ENCODE measurements at regions not wholly inside any gene's neighbourhood (a gene's known extent, or its start where the extent isn't known, plus 50 kb on each side); places are given as distances from the start of the nearest gene placed in this dataset.
"Not testable (repeated sequence)": the region's sequence is repeated elsewhere in the genome, so short reads cannot be mapped to it uniquely, and the experiment has no call there.

DNA sequence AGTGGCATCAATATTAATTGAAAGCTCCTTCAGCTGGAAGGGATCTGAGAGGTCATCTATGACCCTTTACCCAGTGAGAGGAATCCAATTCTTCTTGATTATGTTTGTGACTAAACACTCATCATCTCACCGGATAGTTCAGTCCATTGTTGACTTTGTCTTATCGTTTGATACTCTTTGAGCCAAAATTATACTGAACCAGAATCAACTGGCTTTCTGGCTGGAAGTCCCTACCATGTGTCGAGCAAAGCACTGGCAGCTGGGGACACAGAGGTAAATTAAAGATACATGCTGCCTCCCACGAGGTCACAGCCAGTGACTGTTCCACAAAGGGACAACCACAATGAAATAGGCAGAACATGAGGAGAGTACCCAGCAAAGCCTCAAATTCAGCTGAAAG is 91.4 kb upstream of the FHL2 start:
- Histone ChIP-seq H3K27me3 (ENCODE audit: insufficient read depth, low read length) (no peaks in the 10 kb centered on the region), H3K9me3 (ENCODE audit: low read length) (no peaks in the 10 kb centered on the region), H3K4me3 (ENCODE audit: low read length) (no peak overlapping the region), H3K36me3 (ENCODE audit: insufficient read depth, low read length) (no peaks in the 10 kb centered on the region), H2AFZ (ENCODE audit: low read depth, low read length) (no peak overlapping the region), H3K4me1 (ENCODE audit: insufficient read depth, low read length) (peaks cover 3% of the 10 kb centered on the region)

DNA sequence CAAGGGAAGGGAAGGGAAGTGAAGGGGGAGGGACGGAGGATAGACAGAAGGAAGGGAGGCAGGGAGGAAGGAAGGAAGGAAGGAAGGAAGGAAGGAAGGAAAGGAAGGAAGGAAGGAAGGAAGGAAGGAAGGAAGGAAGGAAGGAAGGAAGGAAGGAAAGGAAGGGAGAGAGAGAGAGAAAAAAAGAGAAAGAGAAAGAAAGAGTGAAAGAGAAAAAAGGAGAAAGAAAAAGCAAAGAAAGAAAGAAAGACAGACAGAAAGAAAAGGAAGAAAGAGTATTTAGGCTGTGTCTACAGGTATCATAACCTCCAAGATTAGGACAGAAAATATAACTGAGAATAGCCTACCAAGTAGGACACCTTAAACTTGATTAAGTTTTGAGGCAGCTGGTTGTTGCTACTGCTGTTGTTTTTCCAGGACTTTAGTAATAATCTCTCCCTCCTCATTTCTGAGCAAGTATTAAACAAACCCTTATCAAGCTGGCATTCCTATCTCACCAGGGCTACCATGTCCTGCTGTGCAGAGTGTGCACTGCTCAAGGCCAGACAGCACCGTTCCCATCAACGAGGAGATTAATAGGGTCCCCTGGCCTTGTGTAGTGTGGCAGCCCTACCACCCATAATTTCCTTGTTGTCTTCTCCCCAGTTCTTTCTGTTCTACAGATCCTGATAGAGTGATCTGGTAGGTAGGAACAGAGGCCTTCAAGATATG is 90.5 kb upstream of the FHL2 start:
- Histone ChIP-seq H3K9me3 (ENCODE audit: low read length) (no peaks in the 10 kb centered on the region), H3K27me3 (ENCODE audit: insufficient read depth, low read length) (no peaks in the 10 kb centered on the region), H3K36me3 (ENCODE audit: insufficient read depth, low read length) (no peaks in the 10 kb centered on the region), H3K4me3 (ENCODE audit: low read length) (no peak overlapping the region), H2AFZ (ENCODE audit: low read depth, low read length) (no peak overlapping the region), H3K4me1 (ENCODE audit: insufficient read depth, low read length) (peaks cover 3% of the 10 kb centered on the region)

DNA sequence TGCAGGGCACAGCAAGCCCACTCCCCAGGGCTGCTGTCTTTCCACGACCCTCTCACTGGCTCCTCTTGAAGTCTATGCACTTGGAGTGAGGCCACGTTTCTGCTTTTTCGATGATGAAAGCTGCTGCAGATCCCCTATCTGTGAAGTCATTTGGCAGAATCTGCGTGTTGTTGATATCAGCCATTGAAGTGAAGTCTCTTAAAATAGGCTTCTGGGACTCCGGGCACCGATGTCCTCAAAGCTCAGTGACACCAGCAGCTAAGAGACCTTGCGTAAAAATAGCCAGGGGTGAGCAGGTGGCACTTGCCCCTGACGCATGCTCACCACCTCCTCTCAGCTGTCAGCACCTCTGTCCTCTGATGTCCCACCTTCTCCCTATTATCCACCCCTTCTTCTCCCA is 89.4 kb upstream of the FHL2 start:
- H3K4me3 ChIP-seq (ENCODE audit: low read length): no peak overlapping the region
- H3K27me3 ChIP-seq (ENCODE audit: insufficient read depth, low read length): no peaks in the 10 kb centered on the region
- H3K36me3 ChIP-seq (ENCODE audit: insufficient read depth, low read length): no peaks in the 10 kb centered on the region
- no peak overlapping the region for H2AFZ ChIP-seq (ENCODE audit: low read depth, low read length)
- no peaks in the 10 kb centered on the region for H3K9me3 ChIP-seq (ENCODE audit: low read length)
- peaks cover 3% of the 10 kb centered on the region for H3K4me1 ChIP-seq (ENCODE audit: insufficient read depth, low read length)

DNA sequence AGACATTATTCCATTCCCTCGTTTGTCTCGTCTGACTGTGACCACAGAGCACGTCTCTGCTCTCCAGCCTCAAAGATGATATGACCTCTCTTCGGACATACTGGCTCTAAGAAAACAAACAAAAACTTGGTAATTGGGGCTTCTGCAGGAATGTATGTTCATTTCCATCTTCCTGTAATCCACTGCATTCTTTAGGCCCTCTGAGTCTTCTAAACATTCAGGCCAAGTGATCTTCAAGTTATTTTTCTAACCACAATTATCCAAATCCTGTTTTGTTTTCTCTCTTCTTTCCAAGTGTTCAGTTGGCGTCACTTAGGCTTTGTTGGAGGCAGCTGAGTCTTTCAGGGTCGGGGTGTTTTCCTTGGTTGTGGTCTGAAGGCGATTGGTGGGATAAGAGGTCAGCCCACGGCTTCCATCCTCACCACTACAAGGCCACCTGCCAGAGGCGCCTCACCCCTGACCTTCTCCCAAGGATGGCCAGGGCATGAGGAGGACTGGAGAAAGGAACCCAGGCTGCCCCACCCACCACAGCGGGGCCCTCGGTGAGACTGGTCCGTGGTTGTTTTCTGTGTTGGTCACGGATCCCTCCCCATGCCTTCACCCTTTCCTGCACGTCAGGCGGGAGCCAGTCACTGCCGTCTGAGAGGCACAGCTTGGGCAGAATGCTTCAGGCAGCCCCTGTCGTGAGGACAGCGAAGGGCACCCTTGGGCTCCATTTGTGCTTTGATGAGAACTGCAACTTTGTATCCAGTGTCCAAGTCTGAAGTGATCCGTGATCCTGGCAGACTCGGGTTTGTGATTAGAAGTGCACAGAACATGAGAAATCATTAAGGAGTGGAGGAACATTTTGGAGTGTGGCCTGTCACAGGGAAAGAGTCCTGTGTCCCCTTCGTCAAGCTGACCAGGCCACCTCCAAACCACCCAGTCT is 88.6 kb upstream of the FHL2 start:
- no peak overlapping the region for H2AFZ ChIP-seq (ENCODE audit: low read depth, low read length)

DNA sequence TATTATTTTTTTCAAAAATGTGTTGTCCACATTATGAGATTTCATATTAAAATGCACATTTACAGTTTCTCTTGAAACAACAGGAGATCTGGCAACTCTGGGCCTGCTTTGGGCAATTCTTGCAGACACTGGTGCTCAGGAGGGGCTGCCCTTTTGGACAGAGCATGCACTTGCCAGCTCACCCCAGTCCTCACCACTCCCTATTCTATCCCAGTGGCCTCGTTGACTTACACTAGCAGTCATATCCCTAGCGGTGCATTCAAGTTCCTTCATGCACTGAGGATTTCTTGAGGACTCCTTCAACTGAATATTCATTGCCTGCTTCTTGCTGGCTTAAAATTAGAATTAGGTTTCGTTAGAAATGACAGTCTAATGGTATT is 87.9 kb upstream of the FHL2 start:
- no peak overlapping the region for H2AFZ ChIP-seq (ENCODE audit: low read depth, low read length)
- peaks cover 3% of the 10 kb centered on the region for H3K4me1 ChIP-seq (ENCODE audit: insufficient read depth, low read length)
- no peaks in the 10 kb centered on the region for H3K27me3 ChIP-seq (ENCODE audit: insufficient read depth, low read length)
- H3K36me3 ChIP-seq (ENCODE audit: insufficient read depth, low read length): no peaks in the 10 kb centered on the region
- H3K4me3 ChIP-seq (ENCODE audit: low read length): no peak overlapping the region
- H3K9me3 ChIP-seq (ENCODE audit: low read length): no peaks in the 10 kb centered on the region

More for the DNA sequence above, 88.6 kb upstream of the FHL2 start:
- no peak overlapping the region for H3K4me3 ChIP-seq (ENCODE audit: low read length)
- H3K9me3 ChIP-seq (ENCODE audit: low read length): no peaks in the 10 kb centered on the region
- no peaks in the 10 kb centered on the region for H3K27me3 ChIP-seq (ENCODE audit: insufficient read depth, low read length)
- peaks cover 3% of the 10 kb centered on the region for H3K4me1 ChIP-seq (ENCODE audit: insufficient read depth, low read length)
- H3K36me3 ChIP-seq (ENCODE audit: insufficient read depth, low read length): no peaks in the 10 kb centered on the region

DNA sequence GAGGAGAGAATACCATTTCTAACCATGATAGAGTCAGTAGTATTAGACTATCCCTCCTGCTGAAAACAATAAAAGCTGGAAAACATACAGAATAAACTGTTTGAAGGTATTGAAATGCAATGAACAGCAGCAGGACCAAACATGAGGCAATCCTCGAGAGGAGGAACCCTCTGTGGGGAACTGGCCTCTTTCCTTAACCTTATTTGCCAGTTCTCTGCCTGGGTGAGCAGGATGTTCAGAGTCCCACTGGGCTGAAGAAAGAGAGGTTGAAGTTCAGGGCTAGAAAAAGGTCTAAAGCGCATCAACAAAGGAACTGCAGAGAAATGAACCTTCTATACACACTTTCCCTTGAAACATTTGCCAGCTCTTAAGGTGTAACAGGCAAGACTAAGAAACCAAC is 79.8 kb upstream of the FHL2 start:
- Histone ChIP-seq H3K9me3 (ENCODE audit: low read length) (no peaks in the 10 kb centered on the region), H3K36me3 (ENCODE audit: insufficient read depth, low read length) (no peaks in the 10 kb centered on the region), H3K4me1 (ENCODE audit: insufficient read depth, low read length) (peaks cover 22% of the 10 kb centered on the region), H3K27me3 (ENCODE audit: insufficient read depth, low read length) (no peaks in the 10 kb centered on the region), H2AFZ (ENCODE audit: low read depth, low read length) (no peak overlapping the region), H3K4me3 (ENCODE audit: low read length) (no peak overlapping the region)

DNA sequence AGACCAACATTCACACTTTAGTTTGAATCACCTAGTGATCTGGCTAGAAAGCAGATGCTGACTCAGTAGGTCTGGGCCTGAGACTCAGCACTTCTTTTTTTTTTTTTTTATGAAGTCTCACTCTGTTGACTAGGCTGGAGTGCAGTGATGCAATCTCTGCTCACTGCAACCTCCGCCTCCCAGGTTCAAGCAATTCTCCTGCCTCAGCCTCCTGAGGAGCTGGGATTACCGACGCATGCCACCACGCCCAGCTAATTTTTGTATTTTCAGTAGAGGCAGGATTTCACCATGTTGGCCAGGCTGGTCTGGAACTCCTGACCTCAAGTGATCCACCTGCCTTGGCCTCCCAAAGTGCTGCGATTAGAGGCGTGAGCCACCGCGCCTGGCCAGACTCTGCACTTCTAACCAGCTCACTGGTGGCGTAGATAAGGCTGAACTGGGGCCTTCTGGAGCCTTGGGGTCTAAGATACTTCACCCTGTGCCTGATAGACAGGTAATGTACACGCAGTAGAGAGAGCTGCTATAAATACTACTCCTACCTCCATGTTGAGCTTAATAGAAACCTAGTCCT is 78.3 kb upstream of the FHL2 start:
- H3K27me3 ChIP-seq (ENCODE audit: insufficient read depth, low read length); H3K9me3 ChIP-seq (ENCODE audit: low read length); H2AFZ ChIP-seq (ENCODE audit: low read depth, low read length); H3K4me3 ChIP-seq (ENCODE audit: low read length); H3K36me3 ChIP-seq (ENCODE audit: insufficient read depth, low read length): not testable (repeated sequence)
- H3K4me1 ChIP-seq (ENCODE audit: insufficient read depth, low read length): peaks cover 22% of the 10 kb centered on the region

DNA sequence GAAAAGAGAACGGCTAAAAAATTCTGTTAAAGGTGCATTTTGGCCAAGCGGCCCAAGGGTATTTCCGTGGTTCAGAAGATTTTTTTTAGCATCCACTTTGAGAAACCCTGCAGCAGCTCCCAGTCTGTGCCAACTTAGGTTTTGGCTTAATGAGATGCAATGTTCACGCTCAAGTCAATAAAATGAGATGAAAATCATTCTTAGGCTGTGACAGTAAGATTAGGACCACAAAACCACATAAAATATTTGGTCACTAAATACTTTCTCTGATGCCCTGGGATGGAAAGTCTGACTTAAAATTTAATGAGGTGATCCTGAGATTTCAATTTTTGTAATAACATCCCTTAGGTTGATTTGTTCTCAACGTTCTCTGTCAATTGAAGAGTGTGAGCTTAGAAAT is 74.2 kb upstream of the FHL2 start:
- Histone ChIP-seq H3K9me3 (ENCODE audit: low read length) (no peaks in the 10 kb centered on the region), H2AFZ (ENCODE audit: low read depth, low read length) (no peak overlapping the region), H3K4me3 (ENCODE audit: low read length) (no peak overlapping the region), H3K36me3 (ENCODE audit: insufficient read depth, low read length) (no peaks in the 10 kb centered on the region), H3K27me3 (ENCODE audit: insufficient read depth, low read length) (no peaks in the 10 kb centered on the region), H3K4me1 (ENCODE audit: insufficient read depth, low read length) (peaks cover 13% of the 10 kb centered on the region)

DNA sequence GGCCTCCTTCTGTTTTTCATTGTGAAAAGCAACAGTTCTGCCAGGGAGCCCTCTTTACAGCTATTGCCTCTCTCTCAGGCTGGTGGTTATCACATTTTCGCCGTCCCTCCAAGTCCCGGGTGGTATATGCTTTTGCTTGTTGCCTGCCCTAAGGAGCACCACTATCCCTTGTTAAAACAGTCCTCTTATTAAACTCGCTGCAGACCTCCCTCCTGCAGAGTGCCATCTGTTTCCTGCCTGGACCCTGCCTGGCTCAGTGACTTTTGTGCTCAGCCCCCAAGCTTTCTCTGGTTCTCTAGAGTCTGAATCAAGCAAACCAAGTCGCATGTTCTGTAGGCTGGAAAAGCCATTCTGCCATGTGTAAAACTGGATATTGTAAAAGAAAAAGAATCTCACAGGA is 72.1 kb upstream of the FHL2 start:
- H3K9me3 ChIP-seq (ENCODE audit: low read length): no peaks in the 10 kb centered on the region
- H3K27me3 ChIP-seq (ENCODE audit: insufficient read depth, low read length): no peaks in the 10 kb centered on the region
- no peaks in the 10 kb centered on the region for H3K36me3 ChIP-seq (ENCODE audit: insufficient read depth, low read length)
- H3K4me3 ChIP-seq (ENCODE audit: low read length): no peak overlapping the region
- no peak overlapping the region for H2AFZ ChIP-seq (ENCODE audit: low read depth, low read length)
- H3K4me1 ChIP-seq (ENCODE audit: insufficient read depth, low read length): peaks cover 13% of the 10 kb centered on the region

DNA sequence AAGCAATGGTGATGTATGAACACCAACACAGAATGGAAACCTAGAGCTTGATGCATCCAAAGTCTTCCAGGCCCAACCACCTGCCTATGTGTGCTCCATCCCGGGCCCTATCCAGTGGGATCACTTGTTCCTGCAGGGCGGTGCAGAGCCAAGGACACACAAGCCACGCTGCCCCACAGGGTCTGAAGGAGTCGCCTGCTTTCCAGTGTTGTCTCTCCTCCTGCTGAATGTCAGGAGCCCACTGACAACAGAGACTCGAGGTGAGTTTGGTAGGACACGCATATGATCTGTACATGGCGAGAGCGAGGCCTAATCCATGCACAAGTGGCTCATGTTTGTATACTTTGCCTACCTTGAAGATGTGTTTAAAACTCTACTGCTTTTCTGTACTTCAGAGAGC is 70.9 kb upstream of the FHL2 start:
- Histone ChIP-seq H2AFZ (ENCODE audit: low read depth, low read length) (no peak overlapping the region), H3K4me1 (ENCODE audit: insufficient read depth, low read length) (peaks cover 13% of the 10 kb centered on the region), H3K9me3 (ENCODE audit: low read length) (no peaks in the 10 kb centered on the region), H3K4me3 (ENCODE audit: low read length) (no peak overlapping the region), H3K27me3 (ENCODE audit: insufficient read depth, low read length) (no peaks in the 10 kb centered on the region), H3K36me3 (ENCODE audit: insufficient read depth, low read length) (no peaks in the 10 kb centered on the region)

DNA sequence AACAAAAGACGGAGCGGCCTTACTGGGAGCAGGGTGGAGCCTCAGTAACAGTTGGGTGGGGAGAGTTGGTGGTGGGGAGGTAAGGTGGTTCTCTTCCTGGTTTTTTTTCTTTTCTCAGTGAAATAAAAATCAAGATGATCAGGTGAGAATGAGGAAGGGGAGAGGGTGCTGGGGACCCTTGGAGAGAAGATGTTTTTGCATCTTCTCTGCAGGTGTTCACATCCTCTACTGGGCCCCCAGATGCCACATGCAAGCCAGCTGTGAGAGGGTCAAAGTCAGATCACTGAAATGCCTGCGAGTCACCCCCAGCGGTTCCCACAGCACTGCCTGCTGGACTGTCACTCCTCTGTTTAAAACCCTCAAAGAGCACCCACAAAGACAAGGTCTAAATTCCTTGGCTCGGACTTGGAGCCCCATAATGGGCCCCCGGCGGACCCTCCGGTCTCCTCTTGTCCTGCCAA is 69.8 kb upstream of the FHL2 start:
- H3K36me3 ChIP-seq (ENCODE audit: insufficient read depth, low read length): no peaks in the 10 kb centered on the region
- peak overlapping the region; percentile 43 for H2AFZ ChIP-seq (ENCODE audit: low read depth, low read length)
- H3K4me3 ChIP-seq (ENCODE audit: low read length): no peak overlapping the region
- H3K9me3 ChIP-seq (ENCODE audit: low read length): no peaks in the 10 kb centered on the region
- H3K27me3 ChIP-seq (ENCODE audit: insufficient read depth, low read length): no peaks in the 10 kb centered on the region
- H3K4me1 ChIP-seq (ENCODE audit: insufficient read depth, low read length): peaks cover 13% of the 10 kb centered on the region

DNA sequence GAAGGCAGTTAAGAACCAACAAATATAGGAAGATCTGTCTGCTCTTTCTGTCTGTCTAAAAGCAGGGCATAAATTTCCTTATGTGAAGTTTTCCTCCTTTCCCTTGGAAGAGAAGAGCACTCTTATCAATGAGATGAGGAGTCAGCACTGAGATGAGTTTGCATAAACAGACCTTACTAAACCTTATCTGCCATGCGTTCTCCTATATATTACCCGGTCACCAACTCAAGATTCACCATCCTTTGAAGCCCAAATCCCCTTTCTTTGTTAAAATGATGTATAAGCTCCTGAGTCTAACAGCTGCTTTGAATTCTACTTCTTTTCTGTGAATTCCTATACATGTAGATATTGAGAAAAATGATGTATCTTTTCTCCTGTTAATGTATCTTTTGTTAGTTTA is 65.5 kb upstream of the FHL2 start:
- H3K4me1 ChIP-seq (ENCODE audit: insufficient read depth, low read length): peaks cover 13% of the 10 kb centered on the region
- no peak overlapping the region for H3K4me3 ChIP-seq (ENCODE audit: low read length)
- H3K36me3 ChIP-seq (ENCODE audit: insufficient read depth, low read length): no peaks in the 10 kb centered on the region
- H3K27me3 ChIP-seq (ENCODE audit: insufficient read depth, low read length): no peaks in the 10 kb centered on the region
- H2AFZ ChIP-seq (ENCODE audit: low read depth, low read length): no peak overlapping the region
- no peaks in the 10 kb centered on the region for H3K9me3 ChIP-seq (ENCODE audit: low read length)

DNA sequence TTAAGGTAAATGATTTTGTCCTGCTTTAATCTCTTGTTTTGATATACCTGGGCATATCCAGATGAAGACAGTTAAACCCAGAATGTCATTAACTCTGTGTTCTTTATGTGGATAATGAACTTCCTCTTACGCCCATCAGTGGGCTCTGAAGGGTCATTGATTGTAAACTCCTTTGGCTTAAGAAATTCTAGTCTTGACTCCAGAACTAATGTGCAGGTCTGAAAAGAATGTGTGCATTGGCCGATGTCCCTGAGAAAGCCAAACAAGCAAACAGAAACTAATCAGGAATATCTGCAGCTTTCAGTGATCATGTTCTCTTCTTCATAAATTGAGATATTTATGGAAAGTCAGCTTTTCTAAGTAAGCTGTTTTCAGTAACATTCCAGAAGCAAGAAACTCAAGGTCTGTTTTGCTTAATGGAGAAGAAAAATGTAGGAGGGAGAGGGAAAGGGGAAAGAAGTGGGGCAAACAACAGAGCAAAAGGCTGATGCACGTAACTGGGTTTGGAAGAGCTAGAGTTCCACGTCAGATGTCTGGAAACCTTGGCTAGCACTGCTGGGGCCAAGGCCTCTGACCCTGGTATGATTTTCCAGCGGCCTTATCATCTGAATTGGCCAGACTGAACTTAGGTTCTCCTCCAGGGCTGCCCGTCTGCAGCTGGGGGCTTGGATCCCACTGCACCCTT is 61.3 kb upstream of the FHL2 start:
- Histone ChIP-seq H3K4me3 (ENCODE audit: low read length) (no peak overlapping the region), H2AFZ (ENCODE audit: low read depth, low read length) (no peak overlapping the region), H3K36me3 (ENCODE audit: insufficient read depth, low read length) (no peaks in the 10 kb centered on the region), H3K4me1 (ENCODE audit: insufficient read depth, low read length) (no peaks in the 10 kb centered on the region), H3K9me3 (ENCODE audit: low read length) (peaks cover 2% of the 10 kb centered on the region), H3K27me3 (ENCODE audit: insufficient read depth, low read length) (no peaks in the 10 kb centered on the region)
